ENCODE measurements at regions not wholly inside any gene's neighbourhood (a gene's known extent, or its start where the extent isn't known, plus 50 kb on each side); places are given as distances from the start of the nearest gene placed in this dataset.

- no peaks in the 10 kb centered on the region for H3K79me2 ChIP-seq (ENCODE audit: control insufficient read depth, insufficient read depth, low read length)
These were observed 93.9 kb downstream of the CDC7 start for GRCh38 chr1:91594383-91595055.

DNA sequence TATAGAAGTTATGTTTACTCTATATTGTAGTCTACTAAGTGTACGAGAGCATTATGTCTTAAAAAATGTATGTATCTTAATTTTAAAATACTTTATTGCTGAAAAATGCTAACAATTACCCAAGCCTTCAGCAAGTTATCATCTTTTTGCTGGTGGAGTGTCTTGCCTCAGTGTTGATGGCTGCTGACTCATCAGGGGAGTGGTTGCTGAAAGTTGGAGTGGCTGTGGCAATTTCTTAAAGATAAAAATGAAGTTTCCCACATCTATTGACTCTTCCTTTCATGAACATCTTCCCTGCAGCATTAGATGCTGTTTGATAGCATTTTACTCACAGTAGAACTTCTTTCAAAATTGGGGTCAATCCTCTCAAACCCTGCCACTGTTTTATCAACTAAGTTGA is 95.8 kb downstream of the CDC7 start:
- Histone ChIP-seq H4K20me1 (ENCODE audit: control insufficient read depth, insufficient read depth, low read length, poor library complexity, severe bottlenecking) (no peaks in the 10 kb centered on the region), H3K36me3 (replicated peaks in 1 of 2; ENCODE audit: control extremely low read depth in 1 of 2, control insufficient read depth in 1 of 2, extremely low read depth in 1 of 2, insufficient read depth in 2 of 2, low read length in 1 of 2) (no peaks in the 10 kb centered on the region), H3K9ac (ENCODE audit: low read length) (no peak overlapping the region), H3K4me2 (replicated peaks; ENCODE audit: low read depth, low read length, poor library complexity, severe bottlenecking) (no peak overlapping the region), H3K9me3 (ENCODE audit: control extremely low read depth in 1 of 3, control insufficient read depth in 2 of 3, insufficient read depth in 1 of 3, low read length in 2 of 3) (no peaks in the 10 kb centered on the region), H3K27ac (ENCODE audit: low read length in 2 of 2) (no peak overlapping the region), H3K4me3 (ENCODE audit: control extremely low read depth in 1 of 5, extremely low read depth in 1 of 5, insufficient read depth in 1 of 5, low read depth in 2 of 5, low read length in 4 of 5) (no peak overlapping the region), H3K4me1 (ENCODE audit: control insufficient read depth in 2 of 2, insufficient read depth in 2 of 2, low read length in 2 of 2) (peaks cover 0 to under 1% of the 10 kb centered on the region in 2 donors), H3K79me2 (ENCODE audit: control insufficient read depth, insufficient read depth, low read length) (no peaks in the 10 kb centered on the region), H2AFZ (ENCODE audit: insufficient read depth, low read depth, low read length, poor library complexity, severe bottlenecking) (no peak overlapping the region), H3K27me3 (replicated peaks in 1 of 4; ENCODE audit: control extremely low read depth in 1 of 4, control insufficient read depth in 3 of 4, insufficient read depth in 4 of 4, low read length in 3 of 4) (no peaks in the 10 kb centered on the region)
- intact Hi-C loops (cut with micrococcal nuclease), result no loop called here
- no peak for DNase-seq
- ChIA-PET POLR2A (no interaction called here), CTCF (no interaction called here)
- TF ChIP-seq EZH2 (IDR thresholded peaks at IDR 0.05; ENCODE audit: borderline replicate concordance, insufficient read depth, low read depth, low read length, poor library complexity, severe bottlenecking), result no peak
- TF ChIP-seq CTCF (IDR thresholded peaks at IDR 0.05), result no peak
- ATAC-seq (ENCODE audit: low read depth), result no peak
- H3K9me3 Mint-ChIP-seq (ENCODE audit: insufficient read depth), result no peaks in the 10 kb centered on the region
- peaks cover 17% of the 10 kb centered on the region for H3K27me3 Mint-ChIP-seq
- peaks cover 3% of the 10 kb centered on the region for H3K4me1 Mint-ChIP-seq
- no peak overlapping the region for H3K27ac Mint-ChIP-seq
- no peak overlapping the region for H3K4me3 Mint-ChIP-seq
- WGBS (ENCODE audit: insufficient coverage), result no CpG with 5 or more reads among the region's 1 CpG

More at GRCh38 chr1:91594383-91595055, 93.9 kb downstream of the CDC7 start:
- Histone ChIP-seq H2AFZ (ENCODE audit: insufficient read depth, low read depth, low read length, poor library complexity, severe bottlenecking) (no peak overlapping the region), H3K4me3 (ENCODE audit: control extremely low read depth in 1 of 5, extremely low read depth in 1 of 5, insufficient read depth in 1 of 5, low read depth in 2 of 5, low read length in 4 of 5) (no peak overlapping the region), H3K4me1 (ENCODE audit: control insufficient read depth in 2 of 2, insufficient read depth in 2 of 2, low read length in 2 of 2) (peaks cover 0 to 7% of the 10 kb centered on the region in 2 donors), H3K36me3 (replicated peaks in 1 of 2; ENCODE audit: control extremely low read depth in 1 of 2, control insufficient read depth in 1 of 2, extremely low read depth in 1 of 2, insufficient read depth in 2 of 2, low read length in 1 of 2) (no peaks in the 10 kb centered on the region), H4K20me1 (ENCODE audit: control insufficient read depth, insufficient read depth, low read length, poor library complexity, severe bottlenecking) (no peaks in the 10 kb centered on the region), H3K4me2 (replicated peaks; ENCODE audit: low read depth, low read length, poor library complexity, severe bottlenecking) (no peak overlapping the region), H3K27me3 (replicated peaks in 1 of 4; ENCODE audit: control extremely low read depth in 1 of 4, control insufficient read depth in 3 of 4, insufficient read depth in 4 of 4, low read length in 3 of 4) (no peaks in the 10 kb centered on the region), H3K9me3 (ENCODE audit: control extremely low read depth in 1 of 3, control insufficient read depth in 2 of 3, insufficient read depth in 1 of 3, low read length in 2 of 3) (no peaks in the 10 kb centered on the region), H3K9ac (ENCODE audit: low read length) (no peak overlapping the region), H3K27ac (ENCODE audit: low read length in 2 of 2) (no peak overlapping the region)
- H3K9me3 Mint-ChIP-seq (ENCODE audit: insufficient read depth), result no peaks in the 10 kb centered on the region
- ChIA-PET POLR2A (no interaction called here), CTCF (no interaction called here)
- H3K4me1 Mint-ChIP-seq, result peaks cover 8% of the 10 kb centered on the region
- ATAC-seq (ENCODE audit: low read depth), result no peak
- WGBS (ENCODE audit: insufficient coverage), result 91% methylated on average over 10 of the region's 11 CpGs
- no peak overlapping the region for H3K27ac Mint-ChIP-seq
- H3K4me3 Mint-ChIP-seq, result no peak overlapping the region
- DNase-seq, result no peak
- peaks cover 14% of the 10 kb centered on the region for H3K27me3 Mint-ChIP-seq
- no peak for TF ChIP-seq CTCF (IDR thresholded peaks at IDR 0.05)
- no peak for TF ChIP-seq EZH2 (IDR thresholded peaks at IDR 0.05; ENCODE audit: borderline replicate concordance, insufficient read depth, low read depth, low read length, poor library complexity, severe bottlenecking)
- intact Hi-C loops (cut with micrococcal nuclease), result no loop called here
